HCT116 (cell line): ENCODE measurements at regions not wholly inside any gene's neighbourhood (a gene's known extent, or its start where the extent isn't known, plus 50 kb on each side); places are given as distances from the start of the nearest gene placed in this dataset.

Experiments
- ATAC-seq: fragments of 200-7000 bp; cut with Tn5 transposase; 2 replicates; pipeline ENCODE4 v1.9.1; 2020; ENCODE audit warnings: mild to moderate bottlenecking, moderate library complexity
- BruUV-seq: library from RNA; stranded (reverse); fragments of 400-500 nt; replicated peaks from 2 replicates; lab custom pipeline; 2021; lab: Mats Ljungman, UMichigan
- CTCF ChIA-PET: fragments of 300-600 bp; sonication (Branson Sonifier 250); formaldehyde crosslinking; loops from one replicate; lab custom pipeline; 2021; ENCODE audit warnings: antibody characterized with exemption; lab: Charles Lee
- POLR2A ChIA-PET: fragments of 300-600, 350-600 bp; sonication (Branson Sonifier 250); formaldehyde crosslinking; loops from one replicate; lab custom pipeline; 2021; ENCODE audit warnings: antibody characterized with exemption; lab: Charles Lee
- RAD21 ChIA-PET, 2 experiments: fragments of 300-600 bp; sonication (Branson Sonifier 250); formaldehyde crosslinking; loops; one replicate each; lab custom pipeline; 2023; ENCODE audit warnings: low total read pairs in 2 of 2; ENCODE audit not compliant: uncharacterized antibody in 2 of 2, unreplicated experiment in 2 of 2, low non-redundant PET in 1 of 2; lab: Charles Lee
- DNase-seq: peaks from one replicate; pipeline ENCODE4 v3.0.0-alpha.2; 2010; ENCODE audit warnings: low read depth, low spot score
- H2AFZ ChIP-seq: fragments of 200-600 bp; shearing (Covaris generic), sonication (generic); 2 replicates; pipeline ENCODE4 v1.6.1; 2017; ENCODE audit warnings: low read depth, mixed run types, mixed read lengths, antibody characterized with exemption, low read length; ENCODE audit not compliant: poor library complexity, severe bottlenecking
- H3K27ac ChIP-seq: 2 replicates; pipeline ENCODE4 v1.5.1; 2012; ENCODE audit warnings: low read depth, low read length
- H3K27me3 ChIP-seq: fragments of 200-600 bp; sonication (generic); 2 replicates; pipeline ENCODE4 v1.6.1; 2016; ENCODE audit warnings: mixed run types, low read length, mixed read lengths; ENCODE audit not compliant: insufficient read depth
- H3K36me3 ChIP-seq, 2 experiments: fragments of 200-500 bp in 1 of 2; fragments of 200-600 bp in 1 of 2; sonication (Bioruptor generic) in 1 of 2; sonication (generic) in 1 of 2; 2 replicates each; pipeline versions ENCODE4 v1.5.1 to v1.6.1; 2014 to 2016; ENCODE audit warnings: low read length in 2 of 2, inconsistent platforms in 1 of 2, mixed read lengths in 1 of 2, mixed run types in 1 of 2; ENCODE audit not compliant: insufficient read depth in 2 of 2, control insufficient read depth in 1 of 2
- H3K4me1 ChIP-seq, 2 experiments: fragments of 200-600 bp in 1 of 2; sonication (generic) in 1 of 2; 2 replicates each; pipeline versions ENCODE4 v1.5.1 to v1.6.1; 2012 to 2017; ENCODE audit warnings: low read length in 2 of 2, inconsistent platforms in 1 of 2, mild to moderate bottlenecking in 1 of 2, mixed read lengths in 1 of 2, mixed run types in 1 of 2, moderate library complexity in 1 of 2; ENCODE audit not compliant: insufficient read depth in 2 of 2, control insufficient read depth in 1 of 2
- H3K4me2 ChIP-seq: fragments of 200-600 bp; sonication (generic); 2 replicates; pipeline ENCODE4 v1.6.1; 2017; ENCODE audit warnings: mixed run types, low read length, mixed read lengths
- H3K4me3 ChIP-seq, 2 experiments: fragments of 200-600 bp in 1 of 2; sonication (generic) in 1 of 2; replicated peaks in 1 of 2; 2 replicates each; pipeline ENCODE4 v1.5.1; 2011 to 2016; ENCODE audit warnings: low read length in 2 of 2, control low read depth in 1 of 2, low read depth in 1 of 2, mild to moderate bottlenecking in 1 of 2, mixed read lengths in 1 of 2, mixed run types in 1 of 2
- H3K79me2 ChIP-seq: fragments of 200-600 bp; sonication (generic); 2 replicates; pipeline ENCODE4 v1.6.1; 2017; ENCODE audit warnings: mild to moderate bottlenecking, mixed run types, low read length, moderate library complexity, mixed read lengths; ENCODE audit not compliant: insufficient read depth
- H3K9ac ChIP-seq: fragments of 200-600 bp; sonication (generic); 2 replicates; pipeline ENCODE4 v1.6.1; 2016; ENCODE audit warnings: low read length, mixed read lengths
- H3K9me2 ChIP-seq: fragments of 200-600 bp; sonication (generic), shearing (Covaris generic); 2 replicates; pipeline ENCODE4 v1.6.1; 2017; ENCODE audit warnings: mixed run types, mild to moderate bottlenecking, moderate library complexity; ENCODE audit not compliant: insufficient read depth
- H3K9me3 ChIP-seq, 2 experiments: fragments of 200-500 bp in 1 of 2; fragments of 200-600 bp in 1 of 2; sonication (Bioruptor generic) in 1 of 2; sonication (generic) in 1 of 2; 2 replicates each; pipeline ENCODE4 v1.6.1; 2014 to 2017; ENCODE audit warnings: low read length in 2 of 2, mixed read lengths in 2 of 2, inconsistent platforms in 1 of 2, low read depth in 1 of 2, mild to moderate bottlenecking in 1 of 2, mixed run types in 1 of 2, moderate library complexity in 1 of 2; ENCODE audit not compliant: control insufficient read depth in 1 of 2, insufficient read depth in 1 of 2
- H4K20me1 ChIP-seq: fragments of 200-600 bp; sonication (generic), shearing (Covaris generic); 2 replicates; pipeline ENCODE4 v1.6.1; 2017; ENCODE audit warnings: mixed run types, mild to moderate bottlenecking, moderate library complexity; ENCODE audit not compliant: insufficient read depth
- ATF3 ChIP-seq: IDR thresholded peaks from 2 replicates; pipeline ENCODE4 v1.6.1; 2012
- CBX3 ChIP-seq: IDR thresholded peaks from 2 replicates; pipeline ENCODE4 v1.6.1; 2012; ENCODE audit warnings: low read depth
- ELF1 ChIP-seq: IDR thresholded peaks from 2 replicates; pipeline ENCODE4 v1.6.1; 2012; ENCODE audit warnings: low read depth, borderline replicate concordance
- EZH2 ChIP-seq: fragments of 200-600 bp; sonication (generic); IDR thresholded peaks from 2 replicates; pipeline ENCODE4 v1.6.1; 2017; ENCODE audit warnings: antibody characterized with exemption, mixed run types
- FOSL1 ChIP-seq: IDR thresholded peaks from 2 replicates; pipeline ENCODE4 v1.6.1; 2012; ENCODE audit warnings: low read depth
- JUND ChIP-seq: IDR thresholded peaks from 2 replicates; pipeline ENCODE4 v1.6.1; 2012
- RAD21 ChIP-seq: IDR thresholded peaks from 2 replicates; pipeline ENCODE4 v1.6.1; 2012; ENCODE audit warnings: low read depth, mild to moderate bottlenecking
- SRF ChIP-seq: IDR thresholded peaks from 2 replicates; pipeline ENCODE4 v1.6.1; 2012; ENCODE audit warnings: low read depth
- TCF7L2 ChIP-seq: IDR thresholded peaks from 2 replicates; pipeline ENCODE4 v1.7.0; 2011; ENCODE audit warnings: borderline replicate concordance, inconsistent platforms; ENCODE audit not compliant: insufficient read depth, insufficient read length; ENCODE audit errors: extremely low read depth
- YY1 ChIP-seq: IDR thresholded peaks from 2 replicates; pipeline ENCODE4 v1.6.1; 2011; ENCODE audit warnings: low read length, low read depth, moderate library complexity, mild to moderate bottlenecking; ENCODE audit not compliant: insufficient replicate concordance; ENCODE audit errors: extremely low read depth
- ZNF274 ChIP-seq: fragments of 200-500 bp; sonication (Bioruptor generic); IDR thresholded peaks from 2 replicates; pipeline ENCODE4 v1.6.1; 2014; ENCODE audit warnings: mild to moderate bottlenecking, low read depth, low read length, inconsistent platforms
- intact Hi-C: fragments of 100-400 bp; cut with micrococcal nuclease; formaldehyde crosslinking; loops from 2 replicates; pipeline ENCODE4 v1.10.0; 2022
- TF ChIP-seq, protein P1 (sequence below): IDR thresholded peaks from 2 replicates; pipeline ENCODE4 v1.6.1; 2012
- TF ChIP-seq, protein P2 (sequence below): IDR thresholded peaks from 2 replicates; pipeline ENCODE4 v1.6.1; 2011; ENCODE audit warnings: mild to moderate bottlenecking, low read length, moderate library complexity; ENCODE audit not compliant: insufficient replicate concordance; ENCODE audit errors: extremely low read depth
- TF ChIP-seq, protein P3 (sequence below): IDR thresholded peaks from 2 replicates; pipeline ENCODE4 v1.6.1; 2012; ENCODE audit warnings: low read depth

- no TSS peak for BruUV-seq
- Histone ChIP-seq H3K4me2 (no peak overlapping the region), H3K27ac (no peak overlapping the region), H3K9me2 (no peaks in the 10 kb centered on the region), H3K27me3 (peaks cover 64% of the 10 kb centered on the region), H3K9ac (no peak overlapping the region), H2AFZ (no peak overlapping the region), H3K4me1 (no peaks in the 10 kb centered on the region), H3K9me3 (no peaks in the 10 kb centered on the region), H4K20me1 (no peaks in the 10 kb centered on the region), H3K36me3 (no peaks in the 10 kb centered on the region), H3K4me3 (no peak overlapping the region), H3K79me2 (no peaks in the 10 kb centered on the region)
- CTCF ChIA-PET: no interaction called here
- no peak for DNase-seq
- RAD21 ChIA-PET: no interaction called here
- POLR2A ChIA-PET: no interaction called here
- TF ChIP-seq, protein P1, sequence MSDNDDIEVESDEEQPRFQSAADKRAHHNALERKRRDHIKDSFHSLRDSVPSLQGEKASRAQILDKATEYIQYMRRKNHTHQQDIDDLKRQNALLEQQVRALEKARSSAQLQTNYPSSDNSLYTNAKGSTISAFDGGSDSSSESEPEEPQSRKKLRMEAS: no peak
- TF ChIP-seq FOSL1 (no peak), TCF7L2 (no peak)
- TF ChIP-seq, protein P2, sequence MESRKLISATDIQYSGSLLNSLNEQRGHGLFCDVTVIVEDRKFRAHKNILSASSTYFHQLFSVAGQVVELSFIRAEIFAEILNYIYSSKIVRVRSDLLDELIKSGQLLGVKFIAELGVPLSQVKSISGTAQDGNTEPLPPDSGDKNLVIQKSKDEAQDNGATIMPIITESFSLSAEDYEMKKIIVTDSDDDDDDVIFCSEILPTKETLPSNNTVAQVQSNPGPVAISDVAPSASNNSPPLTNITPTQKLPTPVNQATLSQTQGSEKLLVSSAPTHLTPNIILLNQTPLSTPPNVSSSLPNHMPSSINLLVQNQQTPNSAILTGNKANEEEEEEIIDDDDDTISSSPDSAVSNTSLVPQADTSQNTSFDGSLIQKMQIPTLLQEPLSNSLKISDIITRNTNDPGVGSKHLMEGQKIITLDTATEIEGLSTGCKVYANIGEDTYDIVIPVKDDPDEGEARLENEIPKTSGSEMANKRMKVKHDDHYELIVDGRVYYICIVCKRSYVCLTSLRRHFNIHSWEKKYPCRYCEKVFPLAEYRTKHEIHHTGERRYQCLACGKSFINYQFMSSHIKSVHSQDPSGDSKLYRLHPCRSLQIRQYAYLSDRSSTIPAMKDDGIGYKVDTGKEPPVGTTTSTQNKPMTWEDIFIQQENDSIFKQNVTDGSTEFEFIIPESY: no peak
- intact Hi-C loops: no loop called here
- ATAC-seq: no peak
Measured at GRCh38 chr17:34464812-34465211, 101.8 kb upstream of the CCL1 start.

- peaks cover 68% of the 10 kb centered on the region for H3K27me3 ChIP-seq
- no peak overlapping the region for H2AFZ ChIP-seq
- H3K9me2 ChIP-seq: no peaks in the 10 kb centered on the region
- H3K4me2 ChIP-seq: no peak overlapping the region
- ChIA-PET CTCF (no interaction called here), POLR2A (no interaction called here), RAD21 (no interaction called here)
- TF ChIP-seq JUND: no peak
- TF ChIP-seq TCF7L2: no peak
- TF ChIP-seq ELF1: no peak
- no peak for TF ChIP-seq FOSL1
- TF ChIP-seq, protein P3, sequence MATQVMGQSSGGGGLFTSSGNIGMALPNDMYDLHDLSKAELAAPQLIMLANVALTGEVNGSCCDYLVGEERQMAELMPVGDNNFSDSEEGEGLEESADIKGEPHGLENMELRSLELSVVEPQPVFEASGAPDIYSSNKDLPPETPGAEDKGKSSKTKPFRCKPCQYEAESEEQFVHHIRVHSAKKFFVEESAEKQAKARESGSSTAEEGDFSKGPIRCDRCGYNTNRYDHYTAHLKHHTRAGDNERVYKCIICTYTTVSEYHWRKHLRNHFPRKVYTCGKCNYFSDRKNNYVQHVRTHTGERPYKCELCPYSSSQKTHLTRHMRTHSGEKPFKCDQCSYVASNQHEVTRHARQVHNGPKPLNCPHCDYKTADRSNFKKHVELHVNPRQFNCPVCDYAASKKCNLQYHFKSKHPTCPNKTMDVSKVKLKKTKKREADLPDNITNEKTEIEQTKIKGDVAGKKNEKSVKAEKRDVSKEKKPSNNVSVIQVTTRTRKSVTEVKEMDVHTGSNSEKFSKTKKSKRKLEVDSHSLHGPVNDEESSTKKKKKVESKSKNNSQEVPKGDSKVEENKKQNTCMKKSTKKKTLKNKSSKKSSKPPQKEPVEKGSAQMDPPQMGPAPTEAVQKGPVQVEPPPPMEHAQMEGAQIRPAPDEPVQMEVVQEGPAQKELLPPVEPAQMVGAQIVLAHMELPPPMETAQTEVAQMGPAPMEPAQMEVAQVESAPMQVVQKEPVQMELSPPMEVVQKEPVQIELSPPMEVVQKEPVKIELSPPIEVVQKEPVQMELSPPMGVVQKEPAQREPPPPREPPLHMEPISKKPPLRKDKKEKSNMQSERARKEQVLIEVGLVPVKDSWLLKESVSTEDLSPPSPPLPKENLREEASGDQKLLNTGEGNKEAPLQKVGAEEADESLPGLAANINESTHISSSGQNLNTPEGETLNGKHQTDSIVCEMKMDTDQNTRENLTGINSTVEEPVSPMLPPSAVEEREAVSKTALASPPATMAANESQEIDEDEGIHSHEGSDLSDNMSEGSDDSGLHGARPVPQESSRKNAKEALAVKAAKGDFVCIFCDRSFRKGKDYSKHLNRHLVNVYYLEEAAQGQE: no peak
- no peak for TF ChIP-seq RAD21
- TF ChIP-seq ZNF274: no peak
- no peak for TF ChIP-seq ATF3
- TF ChIP-seq EZH2: no peak
- TF ChIP-seq CBX3: no peak
- TF ChIP-seq YY1: no peak
- TF ChIP-seq SRF: no peak
- H3K9ac ChIP-seq: no peak overlapping the region
- no peaks in the 10 kb centered on the region for H3K79me2 ChIP-seq
- no peak for ATAC-seq
- intact Hi-C loops: no loop called here
- H3K9me3 ChIP-seq: no peaks in the 10 kb centered on the region
- DNase-seq: no peak
- no peaks in the 10 kb centered on the region for H3K36me3 ChIP-seq
- H3K27ac ChIP-seq: no peak overlapping the region
- H3K4me1 ChIP-seq: no peaks in the 10 kb centered on the region
- no peak overlapping the region for H3K4me3 ChIP-seq
- BruUV-seq: no TSS peak
- H4K20me1 ChIP-seq: no peaks in the 10 kb centered on the region
Measured at GRCh38 chr17:34458266-34458665, 95.2 kb upstream of the CCL1 start.
